Hematopoietic multipotent progenitor cell treated with erythropoietin and hydrocortisone succinate and interleukin-3 and kit ligand, for 17 days (in vitro differentiated cells): ENCODE measurements at regions not wholly inside any gene's neighbourhood (a gene's known extent, or its start where the extent isn't known, plus 50 kb on each side); places are given as distances from the start of the nearest gene placed in this dataset.

Experiments
- DNase-seq: peaks from one replicate; pipeline ENCODE4 v3.0.0-alpha.2; 2015; ENCODE audit warnings: low spot score

DNA sequence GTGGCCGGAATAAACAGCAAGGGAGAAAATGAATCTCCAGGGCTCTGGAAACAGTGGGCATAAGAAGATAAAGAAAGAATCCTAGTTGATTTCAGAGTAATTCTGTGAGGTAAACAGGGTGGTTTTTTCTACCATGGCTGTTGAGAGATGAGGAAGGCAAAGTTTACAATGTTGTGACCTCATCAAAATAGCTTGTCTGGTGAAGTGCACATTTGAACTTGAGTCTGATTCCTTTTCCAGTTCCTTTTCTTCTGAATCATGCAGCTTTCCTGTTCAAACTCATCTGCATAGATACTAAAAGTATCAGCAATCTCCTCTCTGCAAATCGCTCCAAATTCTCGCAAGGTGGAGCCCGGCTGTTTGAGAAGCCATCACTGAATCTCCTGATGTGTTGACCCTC, 161.7 kb downstream of the PLPP3 start:
- DNase-seq = no peak

DNA sequence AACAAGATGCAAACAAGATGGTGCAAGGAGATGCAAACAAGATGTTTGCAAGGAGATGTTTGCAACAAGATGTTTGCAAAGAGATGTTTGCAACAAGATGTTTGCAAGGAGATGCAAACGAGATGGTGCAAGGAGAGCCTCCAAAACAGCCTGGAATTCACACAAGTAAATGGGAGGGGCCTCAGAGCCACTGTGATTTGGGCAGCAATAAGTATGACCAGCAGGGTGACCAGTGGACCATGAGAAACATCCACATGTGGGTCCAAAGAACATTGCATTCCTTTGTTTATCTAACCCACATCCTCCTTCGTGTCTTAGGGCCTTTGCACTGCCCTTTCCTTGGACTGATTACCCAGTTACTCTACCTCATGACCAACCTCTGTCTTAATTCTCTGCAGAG, 162.9 kb downstream of the PLPP3 start:
- DNase-seq = no peak

DNA sequence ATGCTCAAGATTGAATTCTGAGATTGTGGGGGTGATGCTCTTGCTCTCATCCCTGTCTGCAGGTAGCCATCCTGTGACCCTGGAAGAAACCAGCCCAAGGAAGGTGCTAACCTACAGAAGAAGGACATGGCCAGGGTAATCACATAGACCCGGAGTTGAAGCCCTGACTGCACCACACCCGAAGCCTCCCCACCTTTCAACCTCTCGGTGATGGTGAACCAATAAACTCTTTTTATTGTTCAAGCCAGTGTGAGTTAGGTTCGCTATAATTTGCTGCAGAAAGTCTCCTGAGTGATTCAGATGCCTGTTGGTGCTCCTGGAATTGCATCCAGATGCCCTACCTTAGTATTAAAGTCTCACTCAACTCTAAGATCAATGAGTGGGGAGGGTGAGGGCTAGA, 163.6 kb downstream of the PLPP3 start:
- no peak for DNase-seq

DNA sequence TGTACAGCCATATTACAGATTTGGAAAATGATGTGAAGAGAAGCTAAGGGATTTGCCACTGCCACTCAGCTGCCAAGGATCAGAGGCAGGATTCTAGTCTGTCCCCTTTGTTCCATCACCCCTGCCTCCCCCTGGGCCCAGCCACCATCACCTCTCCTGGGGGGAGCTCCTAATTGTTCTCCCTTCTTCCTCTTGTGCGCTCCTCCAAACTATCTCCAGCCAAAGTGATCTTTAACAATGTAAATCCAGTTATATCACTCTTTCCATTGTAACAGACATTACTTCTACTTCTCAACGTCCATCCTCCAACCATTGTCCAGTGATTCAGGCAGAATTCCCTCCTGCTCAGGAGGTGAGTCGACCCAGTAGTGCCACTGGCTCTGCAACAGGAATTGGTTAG, 164.1 kb downstream of the PLPP3 start:
- no peak for DNase-seq

DNA sequence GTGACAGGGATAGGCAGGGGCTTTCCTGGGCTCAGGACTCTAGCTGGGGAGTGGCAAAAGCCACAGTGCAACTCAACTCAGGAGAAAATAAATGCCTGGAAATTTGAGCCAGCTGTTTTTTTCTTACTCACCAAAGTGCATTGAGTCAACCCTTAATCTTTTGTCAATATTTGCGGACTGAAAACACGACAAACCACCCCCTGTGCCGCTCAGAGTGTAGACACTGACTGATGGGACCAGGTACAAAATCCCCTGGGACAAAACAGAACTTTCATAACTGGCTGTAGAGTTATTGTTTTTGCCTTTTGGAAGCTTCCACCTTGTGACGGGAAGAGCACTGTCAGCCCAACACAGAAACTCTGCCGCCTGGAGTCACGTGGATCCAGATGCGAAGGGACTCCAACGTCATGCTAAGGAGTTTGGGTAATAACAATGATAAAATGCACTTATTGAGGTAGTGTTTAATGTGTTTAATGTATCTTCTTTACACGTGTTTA, 164.6 kb downstream of the PLPP3 start:
- no peak for DNase-seq

DNA sequence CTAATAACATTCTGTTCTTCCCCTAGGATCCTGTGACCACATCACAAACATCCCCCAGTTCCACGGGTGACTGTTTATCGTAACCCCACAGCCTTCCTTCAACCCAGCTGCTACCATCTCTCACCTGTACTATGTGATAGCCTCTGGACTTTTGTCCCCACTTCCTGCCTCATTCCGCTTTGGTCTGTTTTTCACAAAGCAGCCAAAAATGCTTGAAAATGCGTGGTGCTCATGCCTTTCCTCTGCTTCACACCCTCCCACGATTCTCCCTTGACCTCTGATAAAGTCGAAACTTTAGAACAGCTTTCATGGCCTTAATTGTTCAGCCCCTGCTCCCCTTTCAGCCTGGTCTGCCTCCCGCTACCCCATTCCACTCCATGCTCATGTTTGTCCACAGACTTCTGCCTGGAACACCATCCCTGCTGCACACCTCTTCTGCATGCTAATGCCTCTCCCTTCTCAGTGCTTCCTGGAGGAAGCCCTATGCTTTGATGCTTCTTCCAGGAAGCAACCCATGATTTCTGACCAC, 165.6 kb downstream of the PLPP3 start:
- DNase-seq = no peak

DNA sequence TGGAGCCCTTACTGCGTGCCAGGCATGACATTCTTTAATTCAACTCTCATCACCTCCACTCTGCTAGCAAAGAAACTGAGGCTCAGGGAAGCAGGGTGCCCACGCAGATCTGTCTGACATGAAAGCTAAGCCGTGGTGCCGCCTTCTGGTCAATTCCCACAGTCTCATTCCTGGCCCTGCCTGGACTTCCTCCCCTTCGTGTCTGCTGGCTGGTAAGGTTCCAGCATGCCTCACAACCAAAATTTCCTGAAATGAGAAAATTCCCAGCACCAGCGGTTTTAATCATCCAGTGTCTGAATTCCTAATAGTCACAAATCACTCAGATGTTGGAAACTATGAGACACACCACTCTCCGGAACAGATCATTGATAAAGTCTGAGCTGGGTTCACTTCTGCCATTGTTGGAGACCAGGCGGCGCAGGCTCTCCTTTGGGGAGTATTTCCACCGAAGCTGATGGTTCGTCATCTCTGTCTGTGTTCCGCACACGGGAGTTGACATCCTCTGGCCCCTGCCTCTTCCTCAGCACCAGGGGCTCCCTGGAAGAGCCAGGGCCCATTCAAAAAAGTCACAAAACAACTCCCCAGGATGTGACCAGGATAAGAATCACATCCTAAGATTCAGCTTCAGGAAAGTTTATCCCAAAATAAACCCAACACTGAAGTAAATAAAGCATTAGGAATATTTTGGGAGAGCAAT, 167.7 kb downstream of the PLPP3 start:
- DNase-seq = no peak

DNA sequence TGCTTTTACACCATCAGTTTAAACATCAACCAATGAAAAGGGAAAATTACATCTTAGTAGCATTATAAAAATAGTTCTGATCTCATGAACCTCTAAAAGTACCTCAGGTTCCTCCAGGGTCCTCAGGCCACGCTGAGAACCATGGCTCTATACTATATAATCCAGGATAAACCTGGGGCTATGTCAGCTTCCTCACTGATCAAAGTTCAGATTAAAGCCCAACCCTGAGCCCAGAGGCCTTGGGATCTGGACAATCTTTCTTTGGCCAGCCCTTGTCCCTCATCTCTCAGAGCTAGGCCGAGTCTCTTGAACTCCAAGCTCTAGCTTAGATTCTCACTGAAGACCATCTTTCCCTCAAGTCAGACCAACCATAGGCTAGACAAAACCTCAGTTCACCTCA, 168.3 kb downstream of the PLPP3 start:
- no peak for DNase-seq

DNA sequence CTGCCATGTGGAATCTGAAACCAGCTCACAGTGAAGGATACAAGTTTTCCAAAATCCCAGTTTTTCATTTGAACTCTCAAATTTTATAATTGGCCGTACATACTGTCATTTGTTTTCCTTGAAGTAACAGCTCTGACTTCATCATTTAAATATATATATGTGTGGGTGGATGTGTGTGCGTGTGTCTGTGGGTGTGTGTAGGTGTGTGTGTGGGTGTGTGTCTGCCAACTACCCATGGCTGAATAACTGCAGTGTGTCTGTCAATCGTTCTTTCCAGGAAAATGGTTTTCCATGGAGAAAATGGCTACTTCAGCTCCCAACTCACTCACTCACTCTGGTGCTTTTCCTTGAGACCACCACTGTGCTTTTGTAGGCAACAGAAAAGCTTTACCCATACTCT, 169.0 kb downstream of the PLPP3 start:
- DNase-seq = no peak

DNA sequence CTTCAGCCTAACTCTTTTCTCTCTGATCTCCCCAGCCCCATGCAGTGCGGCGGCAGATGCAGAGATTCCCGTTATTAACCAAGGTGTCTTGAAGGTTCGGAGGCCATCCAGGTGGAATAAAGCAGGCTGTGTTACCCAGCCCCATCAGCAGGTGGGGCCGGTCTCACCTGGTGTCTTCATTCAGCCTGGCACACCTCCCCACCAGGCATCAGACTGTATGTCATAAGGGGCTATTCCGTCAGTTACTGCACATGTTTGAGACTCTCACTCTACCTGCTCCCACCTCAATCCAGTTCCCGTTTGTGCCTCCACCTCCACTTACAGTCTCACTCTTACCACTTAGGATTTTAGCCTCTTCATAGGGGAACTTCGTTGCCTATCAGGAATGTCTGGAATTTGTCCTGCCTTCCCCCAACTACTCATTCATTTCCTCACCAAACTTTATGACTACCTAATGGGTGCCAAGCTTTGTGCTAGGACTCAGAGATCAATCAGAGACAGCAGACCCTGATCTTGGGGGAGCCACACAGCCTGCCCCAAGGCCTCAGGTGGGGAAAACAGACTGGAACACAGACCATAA, 170.2 kb downstream of the PLPP3 start:
- DNase-seq = no peak

DNA sequence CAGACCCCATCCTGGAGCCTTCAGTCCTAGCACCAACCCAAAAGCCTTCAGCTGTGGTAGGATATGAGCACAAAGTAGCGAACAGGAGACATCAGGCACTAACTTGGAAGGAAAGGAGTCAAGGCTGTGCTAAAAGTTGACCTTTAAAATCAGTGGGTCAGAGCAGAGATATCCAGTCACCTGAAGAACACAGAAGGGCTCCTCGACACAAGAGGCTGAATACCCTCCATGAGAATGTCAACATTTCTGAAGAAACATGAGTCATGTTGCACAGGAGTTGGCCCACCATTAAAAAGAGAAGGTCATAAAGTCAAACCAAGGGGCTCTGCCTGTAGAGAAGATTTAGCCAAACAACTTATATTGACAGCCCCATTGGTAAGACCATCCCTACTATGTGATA, 172.5 kb downstream of the PLPP3 start:
- no peak for DNase-seq

DNA sequence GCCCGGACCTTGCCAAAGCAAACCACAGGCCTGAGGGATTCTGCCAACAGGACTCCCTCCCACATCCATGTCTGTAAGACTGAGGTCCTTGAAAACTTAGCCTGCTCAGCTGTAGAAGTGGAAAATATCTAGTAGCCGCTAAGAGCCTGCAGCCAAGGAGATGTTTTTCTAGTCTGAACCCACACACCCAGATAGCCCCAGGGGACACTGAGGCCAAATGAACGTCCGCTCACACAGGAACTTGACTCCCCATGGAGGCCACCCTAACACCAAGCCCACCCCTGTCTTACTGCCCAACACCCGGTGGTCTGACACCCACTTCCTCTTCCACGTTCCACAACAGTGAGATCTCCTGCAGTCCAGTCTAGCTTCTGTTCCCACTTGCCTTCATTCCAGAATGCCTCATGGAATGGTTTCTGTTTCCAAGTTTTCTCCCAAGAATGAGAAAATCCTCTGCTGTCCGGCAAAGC, 174.8 kb downstream of the PLPP3 start:
- no peak for DNase-seq

DNA sequence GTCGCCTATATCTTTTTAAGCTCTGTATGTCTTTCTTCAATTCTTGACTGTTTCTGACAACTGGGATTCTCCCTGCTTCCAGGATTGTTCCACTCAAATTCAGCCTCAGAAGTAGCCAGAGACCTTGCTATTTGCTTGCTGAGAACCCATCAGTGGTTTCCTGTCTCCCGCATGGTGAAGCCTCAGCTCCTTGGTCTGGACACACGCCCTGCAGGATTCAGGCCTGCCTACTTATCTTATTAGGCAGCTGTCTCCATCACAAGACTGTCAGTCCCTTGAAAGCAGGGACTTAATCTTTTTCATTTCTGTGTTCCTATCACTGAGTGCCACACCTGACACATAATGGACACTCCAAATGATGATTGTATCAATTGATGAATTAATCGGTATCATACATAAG, 175.3 kb downstream of the PLPP3 start:
- DNase-seq = no peak

DNA sequence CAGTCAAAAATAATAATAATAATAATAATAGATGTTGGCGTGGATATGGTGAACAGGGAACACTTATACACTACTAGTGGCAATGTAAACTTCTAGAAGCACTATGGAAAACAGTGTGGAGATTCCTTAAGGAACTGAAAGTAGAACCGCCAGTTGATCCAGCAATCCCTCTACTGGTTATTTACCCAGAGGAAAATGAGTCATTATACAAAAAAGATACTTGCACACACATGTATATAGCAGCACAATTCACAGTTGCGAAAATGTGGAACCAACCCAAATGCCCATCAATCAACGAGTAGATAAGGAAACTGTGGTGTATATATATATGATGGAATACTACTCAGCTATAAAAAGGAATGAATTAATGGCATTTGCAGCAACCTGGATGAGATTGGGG, 176.0 kb downstream of the PLPP3 start:
- no peak for DNase-seq

DNA sequence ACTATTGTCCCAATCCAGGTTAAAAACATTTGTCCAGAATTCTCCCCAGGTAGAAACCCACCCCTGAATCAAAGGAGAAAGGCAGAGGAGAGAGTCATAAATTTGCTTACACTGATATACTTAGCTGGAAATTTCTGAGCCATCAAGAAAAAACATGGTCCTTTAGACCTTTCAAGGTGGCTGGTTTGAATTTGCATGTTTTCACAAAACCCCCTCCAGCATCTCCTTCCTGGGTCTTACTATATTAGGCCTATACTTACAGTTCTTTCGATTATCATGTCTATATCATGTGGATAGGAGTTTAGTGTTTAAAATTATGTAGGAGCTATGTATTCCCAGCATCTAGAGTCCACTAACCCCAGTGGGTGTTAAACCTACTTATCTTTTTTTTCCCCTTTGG, 178.2 kb downstream of the PLPP3 start:
- DNase-seq = no peak

DNA sequence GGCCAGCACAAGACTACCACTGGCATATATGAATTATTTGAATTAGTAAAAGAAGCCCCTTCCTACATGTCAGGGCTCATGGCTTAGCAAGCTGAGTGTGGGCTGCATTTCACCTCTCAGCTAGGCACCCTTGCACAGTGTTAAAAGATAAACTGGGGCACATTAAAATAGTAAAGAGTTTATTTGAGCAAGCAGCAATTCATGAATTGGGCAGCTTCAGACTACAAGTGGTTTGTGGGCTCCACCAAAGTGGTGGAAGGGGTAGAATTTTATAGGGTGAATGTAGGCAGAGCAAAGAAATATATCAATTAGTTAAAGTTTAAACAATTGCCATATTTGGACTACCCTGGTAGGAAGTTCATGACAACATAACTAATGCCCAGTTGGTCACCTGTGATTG, 178.8 kb downstream of the PLPP3 start:
- DNase-seq = no peak

DNA sequence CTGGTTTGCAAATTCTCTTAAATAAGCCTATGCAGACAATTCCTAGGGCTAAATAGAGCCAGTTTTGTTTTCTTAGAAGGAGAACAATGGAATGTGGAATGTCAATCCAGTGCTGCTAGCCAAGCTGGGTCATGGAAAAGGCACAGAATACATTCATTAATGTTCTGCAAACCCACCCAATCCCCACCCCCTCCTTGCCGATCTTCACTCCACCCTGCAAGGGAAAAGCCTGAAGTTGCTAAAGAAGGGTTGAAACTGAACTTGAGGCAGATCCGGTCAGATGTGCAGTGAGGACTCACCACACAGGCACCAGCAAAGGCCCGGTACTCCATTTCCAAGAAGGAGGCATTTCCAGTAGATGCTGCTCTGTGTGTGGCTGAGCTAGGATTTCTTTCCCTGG, 179.6 kb downstream of the PLPP3 start:
- no peak for DNase-seq

DNA sequence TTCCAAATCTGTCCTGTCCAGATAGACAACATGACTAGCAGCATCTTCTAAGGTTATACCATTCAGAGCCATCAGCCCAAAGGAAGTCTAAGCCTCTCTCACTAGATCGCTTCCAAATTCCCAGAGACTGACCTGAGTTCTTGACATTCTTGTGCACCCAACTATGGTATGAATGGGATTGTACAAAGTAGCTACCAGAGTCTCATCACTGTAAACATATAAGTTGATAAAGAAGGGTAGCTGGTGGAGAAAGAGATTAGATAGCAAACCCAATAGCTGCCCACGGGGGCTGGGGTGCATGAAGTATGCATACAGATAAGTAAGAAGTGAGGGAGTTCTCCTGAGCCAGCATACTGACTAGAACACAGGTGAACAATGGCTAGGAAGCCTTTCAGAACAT, 180.0 kb downstream of the PLPP3 start:
- no peak for DNase-seq

DNA sequence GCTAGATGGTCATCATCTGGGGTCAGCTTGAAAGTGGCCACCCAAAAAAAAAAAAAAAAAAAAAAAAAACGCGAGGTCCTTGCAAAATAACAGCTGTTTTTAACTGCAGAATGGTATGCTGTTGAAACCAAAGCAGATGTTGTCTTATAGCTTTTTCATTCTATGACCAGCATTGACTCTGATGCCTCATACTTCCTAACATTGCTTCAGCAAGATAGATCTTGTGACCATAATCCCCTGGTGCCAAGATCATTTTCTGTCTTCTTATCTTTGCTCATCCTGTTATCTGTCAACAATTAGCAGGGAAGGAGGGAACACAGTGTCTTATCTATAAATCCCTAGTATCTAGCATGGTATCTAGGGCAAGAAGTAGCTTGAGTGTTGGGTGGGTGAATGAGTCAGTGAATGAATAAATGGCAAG, 181.5 kb downstream of the PLPP3 start:
- no peak for DNase-seq

DNA sequence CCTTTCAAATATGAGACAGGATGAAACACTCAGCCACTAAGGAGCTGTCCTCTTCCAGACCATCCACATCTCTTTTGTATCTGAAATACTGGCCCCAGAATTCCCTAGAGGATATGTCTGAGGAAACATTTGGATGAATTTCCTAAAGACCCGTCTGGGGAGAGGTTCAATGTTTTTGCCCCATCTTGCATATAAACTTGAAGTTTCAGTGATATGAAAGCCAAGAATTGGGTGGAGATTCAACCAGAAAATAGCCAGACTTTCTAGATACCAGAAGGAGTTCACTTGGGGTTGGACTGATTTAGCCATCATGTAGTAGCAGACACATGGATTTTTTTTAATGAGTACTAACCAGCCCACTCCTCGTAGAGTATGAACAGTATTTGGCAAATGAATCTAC, 182.0 kb downstream of the PLPP3 start:
- DNase-seq = no peak

DNA sequence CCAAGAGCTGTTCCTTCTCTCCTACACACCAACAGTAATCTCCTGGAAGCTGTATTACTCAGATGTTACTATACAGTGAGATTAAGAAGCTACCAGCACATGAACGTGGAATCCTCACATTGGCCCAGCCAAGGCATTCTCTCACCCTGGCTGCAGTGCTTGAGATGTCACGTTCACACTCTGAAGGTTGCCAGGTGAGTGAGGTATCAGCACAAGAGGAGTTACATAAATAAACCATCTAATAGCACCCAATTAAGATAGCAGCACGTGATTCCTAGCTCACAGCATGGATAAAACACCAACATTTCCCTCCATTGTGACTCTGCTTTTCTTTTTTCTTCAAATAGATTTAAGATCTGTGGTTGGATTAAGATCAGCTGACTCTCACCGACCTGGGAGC, 182.8 kb downstream of the PLPP3 start:
- no peak for DNase-seq

DNA sequence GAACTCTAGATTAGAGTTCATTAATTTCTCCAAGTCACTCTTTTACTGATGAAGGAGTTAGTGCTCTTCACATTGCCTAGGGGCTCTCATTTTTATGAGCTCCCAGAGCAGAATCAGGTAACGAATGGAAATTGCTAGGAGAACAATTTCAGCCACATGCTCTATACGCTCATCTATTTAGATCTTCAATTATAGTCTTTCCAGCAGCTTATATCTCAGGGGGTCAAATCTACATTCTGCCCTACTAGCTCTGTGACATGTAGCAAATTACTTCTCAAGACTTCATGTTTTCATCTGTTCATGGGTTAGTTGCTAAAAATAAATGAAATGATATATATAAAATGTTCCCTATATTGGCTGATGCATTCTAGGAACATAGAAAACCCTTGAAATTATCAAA, 183.6 kb downstream of the PLPP3 start:
- DNase-seq = no peak

DNA sequence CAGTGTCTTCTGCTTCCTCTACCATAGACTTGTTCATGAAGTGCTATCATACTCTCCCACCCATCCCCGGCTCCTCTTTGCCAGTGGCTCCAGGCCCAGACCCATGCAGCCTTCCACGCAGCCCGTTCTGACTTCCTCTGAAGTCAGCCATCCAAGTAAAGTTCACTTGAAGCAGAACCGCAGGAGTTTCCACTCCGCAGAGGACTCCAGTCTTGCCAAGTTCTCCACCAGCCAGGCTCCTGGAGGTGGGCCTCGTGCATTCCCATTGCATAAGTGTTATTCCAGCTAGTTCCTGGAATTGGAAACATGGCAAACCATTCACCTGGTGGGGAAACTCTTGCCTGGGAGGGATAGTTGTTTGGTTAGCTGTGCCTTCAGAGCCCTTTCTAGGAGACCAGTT, 185.1 kb downstream of the PLPP3 start:
- no peak for DNase-seq
